Activated naive CD8-positive, alpha-beta T cell treated with anti-CD3 and anti-CD28 coated beads, Interleukin-2, amount 50 U/mL, for 24 hours (primary cell): ENCODE measurements at regions not wholly inside any gene's neighbourhood (a gene's known extent, or its start where the extent isn't known, plus 50 kb on each side); places are given as distances from the start of the nearest gene placed in this dataset.
A peak's percentile ranks its signal among the peaks of the same experiment; 100 is the strongest.

Experiments
- ATAC-seq: fragments of 150-1000 bp; cut with Tn5 transposase; one replicate; pipeline ENCODE4 v1.10.0; 2021
- DNase-seq: peaks from one replicate; pipeline ENCODE4 v3.0.0; 2021
- H3K27ac Mint-ChIP-seq: one replicate; pipeline ENCODE4 v1.8.0; 2021; ENCODE audit warnings: mild to moderate bottlenecking, mixed read lengths
- H3K27me3 Mint-ChIP-seq: one replicate; pipeline ENCODE4 v1.8.0; 2021; ENCODE audit warnings: mixed read lengths
- H3K36me3 Mint-ChIP-seq: one replicate; pipeline ENCODE4 v1.8.0; 2021; ENCODE audit warnings: low read depth, mixed read lengths
- H3K4me1 Mint-ChIP-seq: one replicate; pipeline ENCODE4 v1.8.0; 2021; ENCODE audit warnings: mixed read lengths
- H3K4me3 Mint-ChIP-seq: one replicate; pipeline ENCODE4 v1.8.0; 2021; ENCODE audit warnings: mild to moderate bottlenecking, moderate library complexity, mixed read lengths
- H3K9me3 Mint-ChIP-seq: one replicate; pipeline ENCODE4 v1.8.0; 2021; ENCODE audit warnings: mixed read lengths

- no peak overlapping the region for H3K4me3 Mint-ChIP-seq
- peaks cover 10% of the 10 kb centered on the region for H3K4me1 Mint-ChIP-seq
- peak overlapping the region; percentile 49 for H3K27ac Mint-ChIP-seq
- ATAC-seq = peak; percentile 87
- no peaks in the 10 kb centered on the region for H3K36me3 Mint-ChIP-seq
- no peaks in the 10 kb centered on the region for H3K27me3 Mint-ChIP-seq
- no peaks in the 10 kb centered on the region for H3K9me3 Mint-ChIP-seq
- DNase-seq = peak; percentile 8
Observed at GRCh38 chr1:194338241-194338948, 1152.0 kb upstream of the B3GALT2 start.

- no peak for DNase-seq
- H3K36me3 Mint-ChIP-seq = no peaks in the 10 kb centered on the region
- H3K27me3 Mint-ChIP-seq = no peaks in the 10 kb centered on the region
- no peak for ATAC-seq
- no peaks in the 10 kb centered on the region for H3K9me3 Mint-ChIP-seq
- H3K4me3 Mint-ChIP-seq = no peak overlapping the region
- H3K27ac Mint-ChIP-seq = no peak overlapping the region
- H3K4me1 Mint-ChIP-seq = peaks cover 4% of the 10 kb centered on the region
Observed at GRCh38 chr1:194333240-194333639, 1146.8 kb upstream of the B3GALT2 start.

- no peaks in the 10 kb centered on the region for H3K4me1 Mint-ChIP-seq
- DNase-seq (no peak), ATAC-seq (no peak)
- H3K27ac Mint-ChIP-seq = no peak overlapping the region
- no peaks in the 10 kb centered on the region for H3K27me3 Mint-ChIP-seq
- H3K4me3 Mint-ChIP-seq = no peak overlapping the region
- no peaks in the 10 kb centered on the region for H3K36me3 Mint-ChIP-seq
- no peaks in the 10 kb centered on the region for H3K9me3 Mint-ChIP-seq
Observed at GRCh38 chr1:194331758-194332157, 1145.3 kb upstream of the B3GALT2 start.

- DNase-seq (no peak), ATAC-seq (no peak)
- no peak overlapping the region for H3K4me3 Mint-ChIP-seq
- H3K27me3 Mint-ChIP-seq = peaks cover 2% of the 10 kb centered on the region
- H3K9me3 Mint-ChIP-seq = no peaks in the 10 kb centered on the region
- no peak overlapping the region for H3K27ac Mint-ChIP-seq
- H3K36me3 Mint-ChIP-seq = no peaks in the 10 kb centered on the region
- H3K4me1 Mint-ChIP-seq = no peaks in the 10 kb centered on the region
Observed at GRCh38 chr1:194322751-194323150, 1136.3 kb upstream of the B3GALT2 start.

DNA sequence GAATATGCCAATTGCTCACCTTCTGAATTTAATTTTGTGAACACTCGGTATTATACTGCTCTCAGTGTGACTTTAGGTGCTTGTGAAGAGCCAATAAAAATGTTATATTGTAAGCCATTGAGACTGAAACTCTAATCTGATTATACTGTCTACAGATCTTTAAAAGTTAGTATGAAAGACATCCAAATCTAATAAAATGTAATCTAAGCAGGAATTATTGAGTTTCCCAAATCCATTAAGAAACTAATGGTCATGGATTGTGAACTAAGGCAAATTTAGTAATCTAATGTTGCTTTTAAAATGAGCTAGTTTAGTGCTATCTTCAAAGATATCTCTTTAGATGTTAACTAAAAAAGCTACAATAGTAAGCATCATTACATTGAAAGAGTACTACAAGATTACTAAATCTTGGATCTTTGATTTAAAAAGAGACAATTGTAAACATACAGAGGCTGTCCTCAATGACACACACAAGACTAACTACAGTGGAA, 1132.4 kb upstream of the B3GALT2 start:
- peaks cover 2% of the 10 kb centered on the region for H3K27me3 Mint-ChIP-seq
- H3K9me3 Mint-ChIP-seq = no peaks in the 10 kb centered on the region
- no peaks in the 10 kb centered on the region for H3K36me3 Mint-ChIP-seq
- no peak for ATAC-seq
- DNase-seq = no peak
- no peak overlapping the region for H3K27ac Mint-ChIP-seq
- H3K4me1 Mint-ChIP-seq = no peaks in the 10 kb centered on the region
- H3K4me3 Mint-ChIP-seq = no peak overlapping the region

DNA sequence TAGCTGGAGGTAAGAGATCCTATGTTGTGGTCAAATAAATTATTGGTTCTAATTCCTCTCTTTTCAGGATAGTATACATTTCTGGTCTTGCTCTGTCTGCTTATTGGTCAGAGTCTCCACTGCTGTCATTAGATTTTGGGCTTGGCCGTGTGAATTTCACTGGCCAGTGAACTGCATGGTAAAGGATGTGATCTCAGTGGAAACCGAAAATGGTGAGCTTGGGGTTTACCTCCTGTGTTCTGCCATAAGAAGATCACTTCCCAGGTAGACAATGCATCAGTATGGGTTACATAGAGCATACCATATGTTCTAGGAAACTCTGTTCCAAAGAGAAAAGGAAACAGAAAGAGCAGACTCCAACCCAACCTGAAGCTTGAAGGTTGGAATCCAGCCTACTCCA, 1123.3 kb upstream of the B3GALT2 start:
- H3K36me3 Mint-ChIP-seq = no peaks in the 10 kb centered on the region
- no peak for ATAC-seq

DNA sequence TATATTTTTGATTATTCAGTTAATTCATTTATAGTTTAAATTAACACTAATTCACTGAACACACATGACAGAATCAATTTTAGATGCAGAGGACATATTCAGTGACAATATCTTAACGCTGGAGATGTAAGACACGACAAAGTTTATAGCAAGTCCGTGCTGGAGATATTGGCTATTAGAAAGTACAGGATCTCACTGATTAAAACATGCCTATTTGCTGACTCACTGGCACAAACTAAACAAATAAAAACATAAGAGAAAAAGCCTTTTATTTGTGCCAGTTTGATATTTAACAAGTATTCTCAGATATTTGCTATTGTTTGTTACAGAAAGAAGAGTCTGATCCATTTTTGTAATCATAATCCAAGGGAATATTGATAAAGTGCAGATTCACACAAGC, 1122.9 kb upstream of the B3GALT2 start:
- Mint-ChIP-seq H3K36me3 (no peaks in the 10 kb centered on the region), H3K27ac (no peak overlapping the region), H3K27me3 (no peaks in the 10 kb centered on the region), H3K4me1 (no peaks in the 10 kb centered on the region), H3K4me3 (no peak overlapping the region), H3K9me3 (no peaks in the 10 kb centered on the region)
- DNase-seq (no peak), ATAC-seq (no peak)

More for the DNA sequence above, 1123.3 kb upstream of the B3GALT2 start:
- H3K4me3 Mint-ChIP-seq = no peak overlapping the region
- H3K9me3 Mint-ChIP-seq = no peaks in the 10 kb centered on the region
- H3K4me1 Mint-ChIP-seq = no peaks in the 10 kb centered on the region
- no peak for DNase-seq
- no peak overlapping the region for H3K27ac Mint-ChIP-seq
- no peaks in the 10 kb centered on the region for H3K27me3 Mint-ChIP-seq

- no peaks in the 10 kb centered on the region for H3K9me3 Mint-ChIP-seq
- no peaks in the 10 kb centered on the region for H3K36me3 Mint-ChIP-seq
- H3K4me3 Mint-ChIP-seq = no peak overlapping the region
- no peak for ATAC-seq
- DNase-seq = no peak
- H3K27me3 Mint-ChIP-seq = no peaks in the 10 kb centered on the region
- H3K27ac Mint-ChIP-seq = no peak overlapping the region
- peaks cover 27% of the 10 kb centered on the region for H3K4me1 Mint-ChIP-seq
Observed at GRCh38 chr1:194300776-194301175, 1114.4 kb upstream of the B3GALT2 start.

GRCh38 chr1:194300340-194300739, 1113.9 kb upstream of the B3GALT2 start:
- peaks cover 28% of the 10 kb centered on the region for H3K4me1 Mint-ChIP-seq
- DNase-seq = no peak
- no peaks in the 10 kb centered on the region for H3K36me3 Mint-ChIP-seq
- no peak overlapping the region for H3K4me3 Mint-ChIP-seq
- no peak overlapping the region for H3K27ac Mint-ChIP-seq
- no peak for ATAC-seq
- H3K9me3 Mint-ChIP-seq = no peaks in the 10 kb centered on the region
- H3K27me3 Mint-ChIP-seq = no peaks in the 10 kb centered on the region

- H3K36me3 Mint-ChIP-seq = no peaks in the 10 kb centered on the region
- H3K27me3 Mint-ChIP-seq = no peaks in the 10 kb centered on the region
- H3K9me3 Mint-ChIP-seq = no peaks in the 10 kb centered on the region
- DNase-seq (no peak), ATAC-seq (peak; percentile 38)
- H3K4me3 Mint-ChIP-seq = no peak overlapping the region
- H3K4me1 Mint-ChIP-seq = peaks cover 30% of the 10 kb centered on the region
- peak overlapping the region; percentile 83 for H3K27ac Mint-ChIP-seq
Observed at GRCh38 chr1:194298007-194298598, 1111.7 kb upstream of the B3GALT2 start.

DNA sequence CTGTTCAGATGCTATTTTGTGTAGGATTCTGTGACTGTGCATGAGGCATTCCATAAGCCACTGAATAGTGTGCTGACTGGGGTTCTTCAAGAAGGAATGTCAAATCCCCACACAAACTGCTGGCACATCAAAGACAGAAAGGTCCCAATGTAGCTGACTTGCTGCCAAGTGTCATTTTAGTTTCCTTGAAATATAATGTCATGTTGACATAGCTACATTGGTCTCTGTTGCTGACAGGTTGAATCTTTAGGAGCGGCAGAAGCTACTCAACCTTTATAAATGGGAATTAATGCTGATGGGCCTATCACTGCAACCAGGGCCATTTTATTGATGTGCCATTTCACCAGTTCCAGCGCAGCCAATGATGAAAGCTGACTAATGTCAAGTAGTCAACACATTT, 1110.7 kb upstream of the B3GALT2 start:
- Mint-ChIP-seq H3K4me1 (peaks cover 30% of the 10 kb centered on the region), H3K27ac (no peak overlapping the region), H3K36me3 (no peaks in the 10 kb centered on the region), H3K27me3 (no peaks in the 10 kb centered on the region), H3K9me3 (no peaks in the 10 kb centered on the region), H3K4me3 (no peak overlapping the region)
- ATAC-seq (no peak), DNase-seq (no peak)

GRCh38 chr1:194296201-194296600, 1109.8 kb upstream of the B3GALT2 start:
- Mint-ChIP-seq H3K36me3 (no peaks in the 10 kb centered on the region), H3K27me3 (no peaks in the 10 kb centered on the region), H3K4me1 (peaks cover 32% of the 10 kb centered on the region), H3K9me3 (no peaks in the 10 kb centered on the region), H3K27ac (no peak overlapping the region), H3K4me3 (no peak overlapping the region)
- ATAC-seq = peak; percentile 22
- no peak for DNase-seq

GRCh38 chr1:194295685-194296084, 1109.3 kb upstream of the B3GALT2 start:
- Mint-ChIP-seq H3K4me3 (no peak overlapping the region), H3K9me3 (no peaks in the 10 kb centered on the region), H3K27ac (no peak overlapping the region), H3K4me1 (peaks cover 37% of the 10 kb centered on the region), H3K36me3 (no peaks in the 10 kb centered on the region), H3K27me3 (no peaks in the 10 kb centered on the region)
- ATAC-seq (peak; percentile 82), DNase-seq (no peak)

- Mint-ChIP-seq H3K4me1 (peaks cover 53% of the 10 kb centered on the region), H3K27ac (no peak overlapping the region), H3K4me3 (no peak overlapping the region), H3K9me3 (no peaks in the 10 kb centered on the region), H3K27me3 (no peaks in the 10 kb centered on the region), H3K36me3 (no peaks in the 10 kb centered on the region)
- DNase-seq (no peak), ATAC-seq (no peak)
Observed at GRCh38 chr1:194293851-194294405, 1107.5 kb upstream of the B3GALT2 start.

DNA sequence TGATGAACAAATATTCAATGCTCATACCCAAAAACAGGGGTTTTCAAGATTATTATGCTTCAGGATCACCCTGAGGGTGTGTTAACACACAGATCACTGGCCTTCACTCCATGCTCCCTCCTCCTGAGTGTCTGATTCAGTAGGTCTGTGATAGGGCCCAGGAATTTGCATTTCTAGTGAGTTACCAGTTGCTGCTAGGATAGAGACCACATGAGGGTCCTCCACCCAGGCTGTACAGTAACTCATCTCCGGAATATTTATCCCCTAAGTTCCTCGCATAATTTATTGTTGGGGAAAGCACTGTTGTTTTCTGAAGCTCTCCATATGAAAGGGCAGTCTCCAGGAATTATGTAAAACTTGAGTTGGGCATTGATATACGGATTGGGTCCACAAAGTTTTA, 1106.6 kb upstream of the B3GALT2 start:
- no peak overlapping the region for H3K27ac Mint-ChIP-seq
- H3K4me1 Mint-ChIP-seq = peaks cover 51% of the 10 kb centered on the region
- no peaks in the 10 kb centered on the region for H3K9me3 Mint-ChIP-seq
- H3K36me3 Mint-ChIP-seq = no peaks in the 10 kb centered on the region
- ATAC-seq (no peak), DNase-seq (no peak)
- no peak overlapping the region for H3K4me3 Mint-ChIP-seq
- H3K27me3 Mint-ChIP-seq = no peaks in the 10 kb centered on the region
